Prostate gland (tissue), 2 donors: ENCODE measurements at regions not wholly inside any gene's neighbourhood (a gene's known extent, or its start where the extent isn't known, plus 50 kb on each side); places are given as distances from the start of the nearest gene placed in this dataset.

ENCODE experiments used
- CTCF ChIP-seq, 4 experiments: fragments of 200-600 bp in 2 of 4; fragments of 450-650 bp in 2 of 4; sonication (generic) in 2 of 4; IDR thresholded peaks; 1 replicate in 3 of 4; 2 replicates in 1 of 4; pipeline ENCODE4 v1.5.1; 2016 to 2019; ENCODE audit warnings: antibody characterized with exemption in 4 of 4, mild to moderate bottlenecking in 2 of 4, moderate library complexity in 2 of 4
- POLR2A ChIP-seq: fragments of 450-650 bp; IDR thresholded peaks from one replicate; pipeline ENCODE4 v1.6.1; 2016; ENCODE audit warnings: antibody characterized with exemption, mild to moderate bottlenecking
- POLR2AphosphoS5 ChIP-seq: sonication (generic); formaldehyde crosslinking; IDR thresholded peaks from one replicate; pipeline ENCODE4 v1.6.1; 2017; ENCODE audit warnings: antibody characterized with exemption

- TF ChIP-seq POLR2A (no peak), CTCF (IDR thresholded peaks at IDR 0.05) (no peak), POLR2AphosphoS5 (no peak)
These were observed 210.0 kb downstream of the SPANXN3 start for GRCh38 chrX:143306991-143307937.
